ENCODE measurements at regions not wholly inside any gene's neighbourhood (a gene's known extent, or its start where the extent isn't known, plus 50 kb on each side); places are given as distances from the start of the nearest gene placed in this dataset.

DNA sequence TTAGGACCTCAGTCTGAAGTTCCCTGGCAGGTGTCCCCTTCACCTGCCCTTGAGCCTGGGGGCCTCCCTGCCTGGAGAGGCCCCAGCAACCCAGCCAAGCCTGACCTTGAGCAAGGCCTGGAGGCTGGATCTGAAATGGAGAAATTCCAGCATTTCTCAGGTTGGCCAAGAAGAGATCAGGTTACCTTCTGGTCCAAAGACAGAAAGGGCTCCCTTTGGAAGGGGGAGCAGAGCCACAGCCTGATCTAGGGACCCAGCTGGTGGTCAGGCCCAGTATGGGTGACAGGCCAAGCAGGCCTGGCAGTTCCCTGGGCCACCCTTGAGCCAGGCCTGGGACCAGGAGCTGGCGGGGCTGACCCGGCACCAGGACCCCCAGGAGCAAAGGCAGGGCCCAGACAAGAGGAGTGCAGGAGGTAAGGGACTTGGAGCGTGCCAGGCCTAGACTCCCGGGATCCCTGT is 82.8 kb downstream of the TNFAIP2 start:
- TF ChIP-seq JUND (IDR thresholded peaks at IDR 0.05) (no peak), RAD21 (IDR thresholded peaks at IDR 0.05) (no peak), CTCF (IDR thresholded peaks at IDR 0.05; ENCODE audit: low read depth, low read length, missing input control) (no peak), RXRA (IDR thresholded peaks at IDR 0.05) (peak in 1 of 2 donors; percentile 14), SP1 (IDR thresholded peaks at IDR 0.05) (no peak)
- TF ChIP-seq, protein P1, sequence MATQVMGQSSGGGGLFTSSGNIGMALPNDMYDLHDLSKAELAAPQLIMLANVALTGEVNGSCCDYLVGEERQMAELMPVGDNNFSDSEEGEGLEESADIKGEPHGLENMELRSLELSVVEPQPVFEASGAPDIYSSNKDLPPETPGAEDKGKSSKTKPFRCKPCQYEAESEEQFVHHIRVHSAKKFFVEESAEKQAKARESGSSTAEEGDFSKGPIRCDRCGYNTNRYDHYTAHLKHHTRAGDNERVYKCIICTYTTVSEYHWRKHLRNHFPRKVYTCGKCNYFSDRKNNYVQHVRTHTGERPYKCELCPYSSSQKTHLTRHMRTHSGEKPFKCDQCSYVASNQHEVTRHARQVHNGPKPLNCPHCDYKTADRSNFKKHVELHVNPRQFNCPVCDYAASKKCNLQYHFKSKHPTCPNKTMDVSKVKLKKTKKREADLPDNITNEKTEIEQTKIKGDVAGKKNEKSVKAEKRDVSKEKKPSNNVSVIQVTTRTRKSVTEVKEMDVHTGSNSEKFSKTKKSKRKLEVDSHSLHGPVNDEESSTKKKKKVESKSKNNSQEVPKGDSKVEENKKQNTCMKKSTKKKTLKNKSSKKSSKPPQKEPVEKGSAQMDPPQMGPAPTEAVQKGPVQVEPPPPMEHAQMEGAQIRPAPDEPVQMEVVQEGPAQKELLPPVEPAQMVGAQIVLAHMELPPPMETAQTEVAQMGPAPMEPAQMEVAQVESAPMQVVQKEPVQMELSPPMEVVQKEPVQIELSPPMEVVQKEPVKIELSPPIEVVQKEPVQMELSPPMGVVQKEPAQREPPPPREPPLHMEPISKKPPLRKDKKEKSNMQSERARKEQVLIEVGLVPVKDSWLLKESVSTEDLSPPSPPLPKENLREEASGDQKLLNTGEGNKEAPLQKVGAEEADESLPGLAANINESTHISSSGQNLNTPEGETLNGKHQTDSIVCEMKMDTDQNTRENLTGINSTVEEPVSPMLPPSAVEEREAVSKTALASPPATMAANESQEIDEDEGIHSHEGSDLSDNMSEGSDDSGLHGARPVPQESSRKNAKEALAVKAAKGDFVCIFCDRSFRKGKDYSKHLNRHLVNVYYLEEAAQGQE (IDR thresholded peaks at IDR 0.05): no peak

Data from liver (tissue), 3 donors.